ENCODE measurements at regions not wholly inside any gene's neighbourhood (a gene's known extent, or its start where the extent isn't known, plus 50 kb on each side); places are given as distances from the start of the nearest gene placed in this dataset.
A peak's percentile ranks its signal among the peaks of the same experiment; 100 is the strongest.

- TF ChIP-seq ZGPAT (CRISPR knock-in tag; IDR thresholded peaks at IDR 0.05) (no peak; the same call in 1 of the 2 replicates), BRD4 (CRISPR knock-in tag; IDR thresholded peaks at IDR 0.05) (no peak), ZNF775 (CRISPR knock-in tag; IDR thresholded peaks at IDR 0.05; ENCODE audit: borderline replicate concordance) (no peak), KLF9 (CRISPR knock-in tag; IDR thresholded peaks at IDR 0.05; ENCODE audit: low read depth) (no peak), RERE (CRISPR knock-in tag; IDR thresholded peaks at IDR 0.05; ENCODE audit: low read depth) (no peak), ZNF138 (CRISPR knock-in tag; IDR thresholded peaks at IDR 0.05; ENCODE audit: low read depth) (no peak), ZNF3 (CRISPR knock-in tag; IDR thresholded peaks at IDR 0.05) (no peak), KMT2A (CRISPR knock-in tag; IDR thresholded peaks at IDR 0.05) (no peak), ZNF251 (CRISPR knock-in tag; IDR thresholded peaks at IDR 0.05) (no peak), NFE2 (CRISPR knock-in tag; IDR thresholded peaks at IDR 0.05) (no peak), ARID5B (CRISPR knock-in tag; IDR thresholded peaks at IDR 0.05) (peak; percentile 65), ZNF501 (CRISPR knock-in tag; IDR thresholded peaks at IDR 0.05) (no peak), CTCF (CRISPR knock-in tag; IDR thresholded peaks at IDR 0.05) (peak; percentile 76), ZNF562 (CRISPR knock-in tag; IDR thresholded peaks at IDR 0.05; ENCODE audit: borderline replicate concordance) (no peak), ELF4 (CRISPR knock-in tag; IDR thresholded peaks at IDR 0.05; ENCODE audit: borderline replicate concordance) (no peak), SIX1 (CRISPR knock-in tag; IDR thresholded peaks at IDR 0.05; ENCODE audit: borderline replicate concordance) (no peak), CHCHD3 (CRISPR knock-in tag; IDR thresholded peaks at IDR 0.05) (no peak), ZFP41 (CRISPR knock-in tag; IDR thresholded peaks at IDR 0.05; ENCODE audit: borderline replicate concordance) (no peak), NFRKB (IDR thresholded peaks at IDR 0.05) (no peak)
Measured at GRCh38 chr2:215828528-215829184, 184.7 kb downstream of the MREG start (continued).

Measured in HepG2 (cell line).